ENCODE measurements at regions not wholly inside any gene's neighbourhood (a gene's known extent, or its start where the extent isn't known, plus 50 kb on each side); places are given as distances from the start of the nearest gene placed in this dataset.

GRCh38 chr2:66749566-66749965, 314.6 kb downstream of the MEIS1 start:
- H3K4me1 ChIP-seq (ENCODE audit: low read depth) = peaks cover 14% of the 10 kb centered on the region

GRCh38 chr2:66753257-66753656, 318.3 kb downstream of the MEIS1 start:
- H3K36me3 ChIP-seq = no peaks in the 10 kb centered on the region
- H3K9me3 ChIP-seq (ENCODE audit: low read depth) = no peaks in the 10 kb centered on the region
- no peaks in the 10 kb centered on the region for H3K27me3 ChIP-seq
- peak overlapping the region; percentile 50 for H3K27ac ChIP-seq
- peaks cover 14% of the 10 kb centered on the region for H3K4me1 ChIP-seq (ENCODE audit: low read depth)
- no peak overlapping the region for H3K4me3 ChIP-seq
- no peak for TF ChIP-seq CTCF (IDR thresholded peaks at IDR 0.05; ENCODE audit: low read depth, low read length)
- DNase-seq (ENCODE audit: low read depth in 1 of 2, low spot score in 1 of 2) = peak in 1 of 2 donors; percentile 20

More at GRCh38 chr2:66749566-66749965, 314.6 kb downstream of the MEIS1 start:
- H3K27ac ChIP-seq = no peak overlapping the region
- H3K36me3 ChIP-seq = no peaks in the 10 kb centered on the region
- no peak for TF ChIP-seq CTCF (IDR thresholded peaks at IDR 0.05; ENCODE audit: low read depth, low read length)
- no peak for DNase-seq (ENCODE audit: low read depth in 1 of 2, low spot score in 1 of 2)
- no peaks in the 10 kb centered on the region for H3K27me3 ChIP-seq
- no peak overlapping the region for H3K4me3 ChIP-seq
- no peaks in the 10 kb centered on the region for H3K9me3 ChIP-seq (ENCODE audit: low read depth)

GRCh38 chr2:66753660-66754059, 318.7 kb downstream of the MEIS1 start:
- Histone ChIP-seq H3K27me3 (no peaks in the 10 kb centered on the region), H3K9me3 (ENCODE audit: low read depth) (no peaks in the 10 kb centered on the region), H3K36me3 (no peaks in the 10 kb centered on the region), H3K4me3 (no peak overlapping the region), H3K4me1 (ENCODE audit: low read depth) (peaks cover 14% of the 10 kb centered on the region), H3K27ac (peak overlapping the region; percentile 50)
- no peak for TF ChIP-seq CTCF (IDR thresholded peaks at IDR 0.05; ENCODE audit: low read depth, low read length)
- peak in 1 of 2 donors; percentile 15 for DNase-seq (ENCODE audit: low read depth in 1 of 2, low spot score in 1 of 2)

GRCh38 chr2:66755974-66756373, 321.0 kb downstream of the MEIS1 start:
- no peak for TF ChIP-seq CTCF (IDR thresholded peaks at IDR 0.05; ENCODE audit: low read depth, low read length)
- no peaks in the 10 kb centered on the region for H3K9me3 ChIP-seq (ENCODE audit: low read depth)
- H3K4me1 ChIP-seq (ENCODE audit: low read depth) = peaks cover 14% of the 10 kb centered on the region
- H3K27me3 ChIP-seq = no peaks in the 10 kb centered on the region
- no peak for DNase-seq (ENCODE audit: low read depth in 1 of 2, low spot score in 1 of 2)
- no peaks in the 10 kb centered on the region for H3K36me3 ChIP-seq
- H3K4me3 ChIP-seq = no peak overlapping the region
- H3K27ac ChIP-seq = no peak overlapping the region

GRCh38 chr2:66761826-66762225, 326.9 kb downstream of the MEIS1 start:
- DNase-seq (ENCODE audit: low read depth in 1 of 2, low spot score in 1 of 2) = no peak
- H3K27ac ChIP-seq = no peak overlapping the region
- no peaks in the 10 kb centered on the region for H3K36me3 ChIP-seq
- no peaks in the 10 kb centered on the region for H3K27me3 ChIP-seq
- H3K4me1 ChIP-seq (ENCODE audit: low read depth) = no peaks in the 10 kb centered on the region
- no peak for TF ChIP-seq CTCF (IDR thresholded peaks at IDR 0.05; ENCODE audit: low read depth, low read length)
- no peak overlapping the region for H3K4me3 ChIP-seq
- no peaks in the 10 kb centered on the region for H3K9me3 ChIP-seq (ENCODE audit: low read depth)

- Histone ChIP-seq H3K9me3 (ENCODE audit: low read depth) (no peaks in the 10 kb centered on the region), H3K27ac (no peak overlapping the region), H3K4me3 (no peak overlapping the region), H3K4me1 (ENCODE audit: low read depth) (no peaks in the 10 kb centered on the region), H3K36me3 (no peaks in the 10 kb centered on the region), H3K27me3 (no peaks in the 10 kb centered on the region)
- no peak for DNase-seq (ENCODE audit: low read depth in 1 of 2, low spot score in 1 of 2)
- TF ChIP-seq CTCF (IDR thresholded peaks at IDR 0.05; ENCODE audit: low read depth, low read length) = no peak
These were observed 327.8 kb downstream of the MEIS1 start for GRCh38 chr2:66762761-66763160.

Measured in cardiac muscle cell (in vitro differentiated cells and primary cell).